ENCODE measurements at regions not wholly inside any gene's neighbourhood (a gene's known extent, or its start where the extent isn't known, plus 50 kb on each side); places are given as distances from the start of the nearest gene placed in this dataset.

GRCh38 chr5:106185661-106186081, 1485.1 kb downstream of the EFNA5 start:
- H3K4me1 ChIP-seq (ENCODE audit: control insufficient read depth in 1 of 2, insufficient read depth in 1 of 2, low read depth in 1 of 2, low read length in 1 of 2): no peaks in the 10 kb centered on the region
- no peaks in the 10 kb centered on the region for H3K36me3 ChIP-seq
- H3K4me3 ChIP-seq (ENCODE audit: low read depth in 1 of 2, low read length in 1 of 2): no peak overlapping the region
- no peak overlapping the region for H3K27ac ChIP-seq
- no peaks in the 10 kb centered on the region for H3K27me3 ChIP-seq
- no peaks in the 10 kb centered on the region for H3K9me3 ChIP-seq
- no peak for TF ChIP-seq CTCF (IDR thresholded peaks at IDR 0.05)

- Histone ChIP-seq H3K27me3 (no peaks in the 10 kb centered on the region), H3K4me3 (ENCODE audit: low read depth in 1 of 2, low read length in 1 of 2) (no peak overlapping the region), H3K9me3 (no peaks in the 10 kb centered on the region), H3K4me1 (ENCODE audit: control insufficient read depth in 1 of 2, insufficient read depth in 1 of 2, low read depth in 1 of 2, low read length in 1 of 2) (no peaks in the 10 kb centered on the region), H3K27ac (no peak overlapping the region), H3K36me3 (no peaks in the 10 kb centered on the region)
- TF ChIP-seq CTCF (IDR thresholded peaks at IDR 0.05): no peak
Measured at GRCh38 chr5:106174903-106175302, 1495.8 kb downstream of the EFNA5 start.

GRCh38 chr5:106172681-106173532, 1497.8 kb downstream of the EFNA5 start:
- Histone ChIP-seq H3K4me3 (ENCODE audit: low read depth in 1 of 2, low read length in 1 of 2) (no peak overlapping the region), H3K4me1 (ENCODE audit: control insufficient read depth in 1 of 2, insufficient read depth in 1 of 2, low read depth in 1 of 2, low read length in 1 of 2) (no peaks in the 10 kb centered on the region), H3K27me3 (no peaks in the 10 kb centered on the region), H3K36me3 (no peaks in the 10 kb centered on the region), H3K9me3 (no peaks in the 10 kb centered on the region), H3K27ac (no peak overlapping the region)
- TF ChIP-seq CTCF (IDR thresholded peaks at IDR 0.05): no peak

- Histone ChIP-seq H3K9me3 (no peaks in the 10 kb centered on the region), H3K27ac (no peak overlapping the region), H3K4me1 (ENCODE audit: control insufficient read depth in 1 of 2, insufficient read depth in 1 of 2, low read depth in 1 of 2, low read length in 1 of 2) (no peaks in the 10 kb centered on the region), H3K4me3 (ENCODE audit: low read depth in 1 of 2, low read length in 1 of 2) (no peak overlapping the region), H3K36me3 (no peaks in the 10 kb centered on the region), H3K27me3 (no peaks in the 10 kb centered on the region)
- TF ChIP-seq CTCF (IDR thresholded peaks at IDR 0.05): no peak
Measured at GRCh38 chr5:106171708-106172107, 1499.0 kb downstream of the EFNA5 start.

- no peaks in the 10 kb centered on the region for H3K27me3 ChIP-seq
- no peak overlapping the region for H3K27ac ChIP-seq
- H3K36me3 ChIP-seq: no peaks in the 10 kb centered on the region
- H3K9me3 ChIP-seq: no peaks in the 10 kb centered on the region
- H3K4me3 ChIP-seq (ENCODE audit: low read depth in 1 of 2, low read length in 1 of 2): no peak overlapping the region
- TF ChIP-seq CTCF (IDR thresholded peaks at IDR 0.05): no peak
- H3K4me1 ChIP-seq (ENCODE audit: control insufficient read depth in 1 of 2, insufficient read depth in 1 of 2, low read depth in 1 of 2, low read length in 1 of 2): no peaks in the 10 kb centered on the region
Measured at GRCh38 chr5:106171132-106171531, 1499.6 kb downstream of the EFNA5 start.

Measured in neutrophil (primary cell).